A673 (cell line): ENCODE measurements at regions not wholly inside any gene's neighbourhood (a gene's known extent, or its start where the extent isn't known, plus 50 kb on each side); places are given as distances from the start of the nearest gene placed in this dataset.

Source experiments
- BruUV-seq: library from RNA; stranded (reverse); fragments of 400-500 nt; replicated peaks from 2 replicates; lab custom pipeline; 2021; lab: Mats Ljungman, UMichigan
- CTCF ChIA-PET: fragments of 300-600 bp; sonication (Branson Sonifier 250); formaldehyde crosslinking; loops from one replicate; lab custom pipeline; 2022; ENCODE audit warnings: antibody characterized with exemption; lab: Charles Lee
- POLR2A ChIA-PET: fragments of 300-600 bp; sonication (Branson Sonifier 250); formaldehyde crosslinking; loops from one replicate; lab custom pipeline; 2022; ENCODE audit warnings: antibody characterized with exemption; ENCODE audit not compliant: low non-redundant PET; lab: Charles Lee
- DNase-seq: peaks from one replicate; pipeline ENCODE4 v3.0.0-alpha.2; 2015; ENCODE audit warnings: low spot score
- H3K27ac ChIP-seq: fragments of 200-600 bp; sonication (generic); 2 replicates; pipeline ENCODE4 v1.5.1; 2016; ENCODE audit warnings: mixed run types, low read depth, mild to moderate bottlenecking, mixed read lengths, antibody characterized with exemption, low read length; ENCODE audit not compliant: poor library complexity, severe bottlenecking
- H3K27me3 ChIP-seq: fragments of 200-600 bp; sonication (generic); replicated peaks from 2 replicates; pipeline ENCODE4 v1.6.1; 2017; ENCODE audit warnings: mixed run types, low read depth, mild to moderate bottlenecking, mixed read lengths, antibody characterized with exemption, low read length; ENCODE audit not compliant: insufficient read depth, poor library complexity
- H3K36me3 ChIP-seq: fragments of 200-600 bp; sonication (generic); 2 replicates; pipeline ENCODE4 v1.6.1; 2016; ENCODE audit warnings: mixed run types, mild to moderate bottlenecking, mixed read lengths, antibody characterized with exemption, low read length; ENCODE audit not compliant: insufficient read depth, poor library complexity, severe bottlenecking
- H3K4me1 ChIP-seq: fragments of 200-600 bp; sonication (generic); 2 replicates; pipeline ENCODE4 v1.6.1; 2017; ENCODE audit warnings: mixed run types, mild to moderate bottlenecking, mixed read lengths, antibody characterized with exemption, low read length; ENCODE audit not compliant: insufficient read depth, poor library complexity, severe bottlenecking
- H3K4me3 ChIP-seq: fragments of 200-600 bp; sonication (generic); 2 replicates; pipeline ENCODE4 v1.5.1; 2016; ENCODE audit warnings: low read depth, mixed run types, mild to moderate bottlenecking, mixed read lengths, low read length; ENCODE audit not compliant: poor library complexity, severe bottlenecking
- H3K9me3 ChIP-seq: fragments of 200-600 bp; sonication (generic); 2 replicates; pipeline ENCODE4 v1.6.1; 2016; ENCODE audit warnings: mixed run types, low read depth, mild to moderate bottlenecking, mixed read lengths, antibody characterized with exemption, low read length; ENCODE audit not compliant: poor library complexity, severe bottlenecking
- CTCF ChIP-seq: fragments of 300-800, 200-600 bp; sonication (generic); conservative IDR thresholded peaks from 2 replicates; pipeline ENCODE4 v1.5.1; 2017; ENCODE audit warnings: low read depth, mild to moderate bottlenecking, antibody characterized with exemption, low read length, moderate library complexity, mixed read lengths
- EZH2 ChIP-seq: fragments of 200-600 bp; sonication (generic); IDR thresholded peaks from 2 replicates; pipeline ENCODE4 v1.6.1; 2017; ENCODE audit warnings: borderline replicate concordance, low read depth, mild to moderate bottlenecking, mixed read lengths, antibody characterized with exemption, low read length; ENCODE audit not compliant: poor library complexity, severe bottlenecking
- intact Hi-C: fragments of 100-400 bp; cut with micrococcal nuclease; formaldehyde crosslinking; loops from one replicate; pipeline ENCODE4 v1.10.0; 2022; ENCODE audit not compliant: unreplicated experiment

- ChIA-PET POLR2A (no interaction called here), CTCF (no interaction called here)
- H3K9me3 ChIP-seq, result no peaks in the 10 kb centered on the region
- intact Hi-C loops, result no loop called here
- peaks cover 36% of the 10 kb centered on the region for H3K27me3 ChIP-seq
- TF ChIP-seq CTCF, result no peak
- TF ChIP-seq EZH2, result no peak
- BruUV-seq, result no TSS peak
- no peak overlapping the region for H3K27ac ChIP-seq
- H3K4me3 ChIP-seq, result no peak overlapping the region
- no peaks in the 10 kb centered on the region for H3K4me1 ChIP-seq
- H3K36me3 ChIP-seq, result no peaks in the 10 kb centered on the region
- DNase-seq, result no peak
Observed at GRCh38 chr1:166328956-166329355, 162.2 kb upstream of the FAM78B start.

DNA sequence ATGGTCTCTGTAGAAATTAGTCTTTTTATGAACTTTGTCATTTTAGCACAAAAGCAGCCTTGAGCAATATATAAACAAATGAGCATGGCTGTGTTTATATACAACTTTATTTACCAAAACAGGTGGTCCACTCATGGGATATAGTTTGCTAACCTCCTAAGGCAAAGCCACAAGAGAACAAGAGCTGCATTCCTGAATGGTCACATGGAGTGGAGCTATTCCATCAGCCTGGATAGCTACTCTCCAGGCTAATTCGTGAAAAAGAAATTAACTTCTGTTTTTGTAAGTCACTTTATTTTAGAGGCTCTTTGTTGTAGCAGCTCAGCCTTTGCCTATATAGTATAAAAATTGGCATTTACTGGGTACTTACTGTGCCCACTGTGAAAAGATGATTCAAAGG, 163.3 kb upstream of the FAM78B start:
- BruUV-seq, result no TSS peak
- Histone ChIP-seq H3K4me1 (no peaks in the 10 kb centered on the region), H3K27ac (no peak overlapping the region), H3K27me3 (peaks cover 32% of the 10 kb centered on the region), H3K4me3 (no peak overlapping the region), H3K36me3 (no peaks in the 10 kb centered on the region), H3K9me3 (no peaks in the 10 kb centered on the region)
- ChIA-PET POLR2A (no interaction called here), CTCF (no interaction called here)
- TF ChIP-seq CTCF, result no peak
- no peak for TF ChIP-seq EZH2
- intact Hi-C loops, result no loop called here
- DNase-seq, result no peak

GRCh38 chr1:166338105-166338504, 171.3 kb upstream of the FAM78B start:
- H3K4me1 ChIP-seq, result no peaks in the 10 kb centered on the region
- ChIA-PET CTCF (no interaction called here), POLR2A (no interaction called here)
- H3K9me3 ChIP-seq, result no peaks in the 10 kb centered on the region
- DNase-seq, result no peak
- no peak overlapping the region for H3K27ac ChIP-seq
- no peak overlapping the region for H3K4me3 ChIP-seq
- no peak for TF ChIP-seq EZH2
- TF ChIP-seq CTCF, result no peak
- H3K27me3 ChIP-seq, result peaks cover 7% of the 10 kb centered on the region
- BruUV-seq, result no TSS peak
- intact Hi-C loops, result no loop called here
- no peaks in the 10 kb centered on the region for H3K36me3 ChIP-seq
